ENCODE measurements at regions not wholly inside any gene's neighbourhood (a gene's known extent, or its start where the extent isn't known, plus 50 kb on each side); places are given as distances from the start of the nearest gene placed in this dataset.

DNA sequence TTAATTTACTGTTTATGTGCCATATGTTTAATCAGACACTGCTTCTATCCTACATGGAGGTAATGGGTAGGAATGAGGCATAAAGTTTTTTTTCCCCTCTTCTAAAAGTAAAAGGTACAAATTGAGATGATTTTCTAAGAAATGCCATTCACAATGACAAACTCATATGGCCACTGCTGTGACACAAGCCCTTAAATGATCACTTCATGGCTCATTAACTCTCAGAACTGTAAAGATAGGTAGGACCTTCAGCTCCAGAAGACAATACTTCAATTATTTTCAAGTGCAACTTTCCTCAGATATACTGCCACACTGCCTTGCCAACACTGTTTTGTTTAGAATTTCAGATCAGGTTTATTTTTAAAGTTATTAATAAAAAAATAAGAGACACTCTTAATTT, 362.9 kb upstream of the ZNF608 start:
- Histone ChIP-seq H3K4me3 (no peak overlapping the region), H3K9me3 (no peaks in the 10 kb centered on the region)

DNA sequence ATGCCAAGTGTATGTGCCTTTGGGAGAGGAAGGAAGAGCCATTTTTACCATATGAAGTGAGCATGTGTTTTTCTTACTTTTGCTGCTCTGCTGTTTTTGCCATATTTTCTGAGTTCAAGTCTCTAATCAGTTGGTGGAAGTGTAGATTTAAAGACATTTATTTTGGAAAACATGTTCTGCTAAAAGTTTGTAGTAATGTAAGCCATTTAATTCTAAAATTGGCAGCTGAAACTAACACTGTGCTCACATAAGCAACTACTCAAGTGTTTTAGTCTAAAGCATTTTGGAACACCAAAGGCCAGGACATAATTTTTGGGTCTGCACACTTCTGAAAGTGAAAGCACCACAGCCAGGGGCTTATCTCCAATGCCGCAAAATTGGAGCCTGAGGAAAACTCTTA, 363.4 kb upstream of the ZNF608 start:
- TF ChIP-seq CTCF (IDR thresholded peaks at IDR 0.05), result no peak
- TF ChIP-seq EP300 (IDR thresholded peaks at IDR 0.05), result no peak
- TF ChIP-seq POLR2A (IDR thresholded peaks at IDR 0.05), result no peak
- no peak for TF ChIP-seq POLR2AphosphoS5 (IDR thresholded peaks at IDR 0.05)

More for the DNA sequence above, 362.9 kb upstream of the ZNF608 start:
- H3K27ac ChIP-seq, result no peak overlapping the region
- no peaks in the 10 kb centered on the region for H3K4me1 ChIP-seq
- TF ChIP-seq POLR2A (IDR thresholded peaks at IDR 0.05), result no peak
- TF ChIP-seq CTCF (IDR thresholded peaks at IDR 0.05), result no peak
- TF ChIP-seq POLR2AphosphoS5 (IDR thresholded peaks at IDR 0.05), result no peak
- no peak for TF ChIP-seq EP300 (IDR thresholded peaks at IDR 0.05)
- no peak for DNase-seq
- intact Hi-C loops (cut with DNase I), result no loop called here
- H3K36me3 ChIP-seq, result no peaks in the 10 kb centered on the region
- no peaks in the 10 kb centered on the region for H3K27me3 ChIP-seq

GRCh38 chr5:125112196-125112595, 365.8 kb upstream of the ZNF608 start:
- Histone ChIP-seq H3K27ac (no peak overlapping the region), H3K4me3 (no peak overlapping the region), H3K9me3 (no peaks in the 10 kb centered on the region), H3K4me1 (no peaks in the 10 kb centered on the region), H3K36me3 (no peaks in the 10 kb centered on the region), H3K27me3 (no peaks in the 10 kb centered on the region)
- 85 to 91% methylated on average over 2 of the region's 2 CpGs for WGBS, 2 donors
- no peak for DNase-seq
- TF ChIP-seq POLR2A (IDR thresholded peaks at IDR 0.05), result no peak
- TF ChIP-seq POLR2AphosphoS5 (IDR thresholded peaks at IDR 0.05), result no peak
- no peak for TF ChIP-seq CTCF (IDR thresholded peaks at IDR 0.05)
- no peak for TF ChIP-seq EP300 (IDR thresholded peaks at IDR 0.05)
- intact Hi-C loops (cut with DNase I), result no loop called here

More for the DNA sequence above, 363.4 kb upstream of the ZNF608 start:
- no peak overlapping the region for H3K27ac ChIP-seq
- H3K4me3 ChIP-seq, result no peak overlapping the region
- no peaks in the 10 kb centered on the region for H3K27me3 ChIP-seq
- H3K4me1 ChIP-seq, result no peaks in the 10 kb centered on the region
- WGBS, 2 donors, result 85 to 93% methylated on average over 1 of the region's 1 CpG
- intact Hi-C loops (cut with DNase I), result no loop called here
- no peak for DNase-seq
- H3K36me3 ChIP-seq, result no peaks in the 10 kb centered on the region
- no peaks in the 10 kb centered on the region for H3K9me3 ChIP-seq

DNA sequence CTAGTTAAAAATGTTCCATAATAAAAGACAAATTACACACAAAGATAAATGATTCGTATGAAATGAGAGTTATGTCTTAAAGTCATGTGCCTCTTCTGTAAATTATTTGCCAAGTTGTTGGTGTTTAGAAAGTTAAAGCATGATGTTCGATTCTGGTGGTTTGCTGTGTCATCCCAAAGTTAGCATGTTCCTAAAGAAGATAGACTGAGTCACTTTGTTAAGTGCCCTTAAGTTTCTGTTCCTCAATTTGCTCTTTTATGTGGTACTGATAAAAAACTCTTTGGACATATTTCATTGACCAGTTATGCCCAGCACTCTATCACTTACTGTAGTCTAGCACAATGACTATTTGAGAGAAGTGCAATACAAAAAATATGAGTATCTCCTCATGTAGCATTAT, 366.9 kb upstream of the ZNF608 start:
- TF ChIP-seq CTCF (IDR thresholded peaks at IDR 0.05) (no peak), POLR2AphosphoS5 (IDR thresholded peaks at IDR 0.05) (no peak), POLR2A (IDR thresholded peaks at IDR 0.05) (no peak), EP300 (IDR thresholded peaks at IDR 0.05) (no peak)
- 52 to 65% methylated on average over 2 of the region's 2 CpGs for WGBS, 2 donors
- no peaks in the 10 kb centered on the region for H3K9me3 ChIP-seq

DNA sequence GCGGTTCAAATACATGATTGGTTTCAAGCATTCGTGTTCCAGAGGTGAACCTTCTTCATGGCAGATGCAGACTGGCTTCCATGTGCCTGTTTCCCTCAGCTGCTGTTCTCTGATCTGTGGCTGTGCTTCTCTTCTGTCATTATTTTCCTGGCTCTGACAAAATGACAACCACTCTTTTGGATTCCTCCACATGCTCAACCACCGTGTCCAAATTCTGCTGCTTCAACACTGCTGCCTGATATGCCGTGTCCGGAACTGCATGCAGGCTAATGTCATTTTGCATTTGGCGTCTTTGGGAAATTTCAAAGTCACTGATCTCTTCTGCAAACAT, 368.7 kb upstream of the ZNF608 start:
- no peak overlapping the region for H3K4me3 ChIP-seq
- intact Hi-C loops (cut with DNase I), result no loop called here
- WGBS, 2 donors, result 94 to 96% methylated on average over 6 of the region's 6 CpGs
- H3K27me3 ChIP-seq, result no peaks in the 10 kb centered on the region
- no peaks in the 10 kb centered on the region for H3K9me3 ChIP-seq
- TF ChIP-seq EP300 (IDR thresholded peaks at IDR 0.05), result no peak
- no peak for TF ChIP-seq POLR2AphosphoS5 (IDR thresholded peaks at IDR 0.05)
- TF ChIP-seq CTCF (IDR thresholded peaks at IDR 0.05), result no peak
- TF ChIP-seq POLR2A (IDR thresholded peaks at IDR 0.05), result no peak
- H3K27ac ChIP-seq, result no peak overlapping the region
- H3K4me1 ChIP-seq, result no peaks in the 10 kb centered on the region
- DNase-seq, result no peak
- H3K36me3 ChIP-seq, result no peaks in the 10 kb centered on the region

More for the DNA sequence above, 366.9 kb upstream of the ZNF608 start:
- DNase-seq, result no peak
- no peaks in the 10 kb centered on the region for H3K4me1 ChIP-seq
- H3K36me3 ChIP-seq, result no peaks in the 10 kb centered on the region
- intact Hi-C loops (cut with DNase I), result no loop called here
- H3K27ac ChIP-seq, result no peak overlapping the region
- no peaks in the 10 kb centered on the region for H3K27me3 ChIP-seq
- no peak overlapping the region for H3K4me3 ChIP-seq

Data from sigmoid colon (tissue), 6 donors.